Activated CD8-positive, alpha-beta memory T cell treated with anti-CD3 and anti-CD28 coated beads for 36 hours (primary cell): ENCODE measurements at regions not wholly inside any gene's neighbourhood (a gene's known extent, or its start where the extent isn't known, plus 50 kb on each side); places are given as distances from the start of the nearest gene placed in this dataset.

Experiments
- CTCF ChIA-PET: fragments of 350-600 bp; sonication (Branson Sonifier 250); formaldehyde crosslinking; loops from one replicate; lab custom pipeline; 2021; ENCODE audit warnings: antibody characterized with exemption; lab: Charles Lee
- POLR2A ChIA-PET: fragments of 350-600 bp; sonication (Branson Sonifier 250); formaldehyde crosslinking; loops from one replicate; lab custom pipeline; 2021; ENCODE audit warnings: antibody characterized with exemption; lab: Charles Lee

- CTCF ChIA-PET = no interaction called here
- POLR2A ChIA-PET = interaction anchor here (0.9 kb wide), 1 partner anchor 130 kb away, joined by 4 read pairs; no protein-coding TSS in a partner anchor
These were observed 98.6 kb downstream of the ARF6 start for GRCh38 chr14:49991491-49991890.

DNA sequence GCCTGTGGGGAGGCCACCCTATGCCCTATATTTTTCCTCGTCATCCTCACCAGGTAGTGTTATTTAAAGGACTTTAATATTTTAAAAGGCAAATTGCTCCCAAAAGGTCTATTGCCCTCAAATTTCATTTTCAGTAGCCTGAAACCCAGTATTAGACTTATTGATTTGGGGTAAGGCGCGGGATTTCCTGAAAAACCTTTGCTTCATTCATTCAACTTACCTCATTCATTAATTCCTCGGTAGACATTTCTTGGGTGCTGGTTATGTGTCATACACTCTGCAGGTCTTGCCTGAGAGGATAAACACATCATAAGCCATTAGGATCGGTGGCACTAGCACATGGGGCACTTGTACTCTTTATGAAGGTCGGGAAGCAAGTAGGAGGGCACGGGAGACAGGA lies 99.2 kb downstream of the ARF6 start:
- ChIA-PET CTCF (interaction anchor here (0.5 to 1.0 kb wide), 2 partner anchors 11 to 116 kb away, joined by 3 to 4 read pairs; no protein-coding TSS in a partner anchor), POLR2A (interaction anchor here (1.0 to 2.4 kb wide), 3 partner anchors 10 to 129 kb away, joined by 4 to 13 read pairs (median 8); no protein-coding TSS in a partner anchor)

DNA sequence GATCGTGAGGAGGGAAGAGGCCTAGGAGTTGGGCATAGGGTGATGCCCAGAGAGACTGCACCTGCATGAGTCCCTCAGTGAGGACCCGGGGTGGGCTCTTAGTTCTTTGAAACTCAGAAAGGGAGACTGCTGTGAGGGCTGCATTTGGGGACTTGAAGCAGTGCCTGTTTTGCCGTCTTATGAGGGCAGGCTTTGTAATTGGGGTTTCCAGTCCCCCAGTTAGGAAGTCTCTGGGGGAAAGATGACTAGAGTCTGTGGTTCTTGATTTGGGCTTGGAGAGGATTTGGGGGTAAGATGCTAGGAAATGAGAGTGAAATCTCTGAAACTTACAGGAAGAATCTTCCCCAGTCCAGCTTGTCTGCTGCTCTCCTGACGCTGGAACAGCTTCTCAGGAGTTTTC lies 99.6 kb downstream of the ARF6 start:
- CTCF ChIA-PET = interaction anchor here (0.5 to 1.0 kb wide), 2 partner anchors 11 to 115 kb away, joined by 3 to 4 read pairs; no protein-coding TSS in a partner anchor
- POLR2A ChIA-PET = interaction anchor here (1.0 to 2.4 kb wide), 7 partner anchors 8 to 359 kb away, joined by 3 to 13 read pairs (median 4); no protein-coding TSS in a partner anchor

DNA sequence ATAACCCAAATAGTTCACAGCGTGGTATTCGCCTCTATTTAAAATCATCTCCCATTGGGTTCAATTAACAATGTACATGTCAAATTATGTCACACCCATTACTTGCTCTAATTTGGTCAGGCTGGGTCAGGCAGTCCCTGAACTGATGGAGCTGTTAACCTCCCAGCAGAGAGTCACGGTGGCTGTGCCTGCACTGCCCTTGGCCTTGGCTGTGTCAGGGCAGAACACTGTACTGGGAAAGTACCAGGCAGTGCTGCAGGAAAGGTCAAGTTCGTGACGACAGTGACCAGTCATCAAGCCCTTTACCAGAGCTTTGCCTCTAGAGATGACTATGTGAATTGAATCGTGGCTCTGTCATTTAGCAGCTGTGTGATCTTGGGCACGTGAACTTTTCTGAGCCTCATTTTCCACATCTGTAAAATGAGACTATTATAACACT lies 100.0 kb downstream of the ARF6 start:
- ChIA-PET CTCF (interaction anchor here (0.5 to 1.0 kb wide), 3 partner anchors 10 to 115 kb away, joined by 3 to 4 read pairs (median 3); no protein-coding TSS in a partner anchor), POLR2A (interaction anchor here (1.0 to 2.4 kb wide), 9 partner anchors 8 to 359 kb away, joined by 3 to 15 read pairs (median 6); partner anchors contain the start of gene ARF6)

DNA sequence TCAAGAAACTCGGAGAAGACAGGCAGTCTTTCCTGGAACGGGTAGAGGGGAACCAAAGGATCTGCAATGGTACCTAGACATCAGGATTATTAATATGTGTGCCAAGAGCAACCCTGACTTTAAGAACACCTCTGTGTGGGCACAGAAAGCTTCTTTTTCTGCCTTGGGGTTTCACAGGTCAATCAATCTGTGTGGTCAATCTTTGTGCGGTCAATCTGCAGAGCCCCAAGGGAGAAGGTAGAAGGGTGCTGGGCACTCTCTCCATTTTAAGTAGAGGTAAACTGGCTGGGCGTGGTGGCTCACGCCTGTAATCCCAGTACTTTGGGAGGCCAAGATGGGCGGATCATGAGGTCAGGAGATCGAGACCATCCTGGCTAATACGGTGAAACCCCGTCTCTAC lies 100.7 kb downstream of the ARF6 start:
- POLR2A ChIA-PET = interaction anchor here (1.0 to 2.4 kb wide), 7 partner anchors 9 to 360 kb away, joined by 3 to 15 read pairs (median 7); partner anchors contain the start of gene ARF6

GRCh38 chr14:49994951-49995561 lies 102.2 kb downstream of the ARF6 start:
- ChIA-PET CTCF (no interaction called here), POLR2A (no interaction called here)

More for the DNA sequence above, 100.7 kb downstream of the ARF6 start:
- CTCF ChIA-PET = interaction anchor here (0.7 kb wide), 1 partner anchor 98 kb away, joined by 3 read pairs; no protein-coding TSS in a partner anchor

DNA sequence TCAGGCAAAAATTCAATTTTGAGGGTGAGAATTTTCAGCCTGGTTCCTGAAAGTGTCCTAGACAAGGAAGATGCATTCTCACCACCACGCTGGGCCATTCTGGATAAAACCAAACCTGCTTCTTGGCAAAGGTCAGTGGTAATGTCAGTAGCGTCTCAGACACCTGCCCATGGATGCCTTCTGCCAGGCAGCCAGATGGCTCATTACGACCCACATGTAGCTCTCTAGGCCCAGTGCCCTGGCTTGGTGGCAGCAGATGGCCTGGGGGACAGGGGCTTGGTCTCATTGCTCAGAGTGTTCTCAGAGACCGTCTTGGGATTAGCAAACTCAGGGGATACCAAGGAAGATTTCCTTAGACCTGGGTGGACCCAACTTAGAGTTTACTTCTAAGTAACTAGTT lies 105.1 kb downstream of the ARF6 start:
- ChIA-PET CTCF (interaction anchor here (1.4 to 6.7 kb wide), 2 partner anchors 130 to 135 kb away, joined by 5 to 44 read pairs; no protein-coding TSS in a partner anchor), POLR2A (no interaction called here)

- CTCF ChIA-PET = interaction anchor here (0.5 to 6.7 kb wide), 14 partner anchors 15 to 147 kb away, joined by 3 to 44 read pairs (median 4); no protein-coding TSS in a partner anchor
- POLR2A ChIA-PET = interaction anchor here (0.6 to 6.3 kb wide), 22 partner anchors 14 to 365 kb away, joined by 3 to 114 read pairs (median 6); partner anchors contain the start of gene ARF6
These were observed 106.4 kb downstream of the ARF6 start for GRCh38 chr14:49999146-49999761.

DNA sequence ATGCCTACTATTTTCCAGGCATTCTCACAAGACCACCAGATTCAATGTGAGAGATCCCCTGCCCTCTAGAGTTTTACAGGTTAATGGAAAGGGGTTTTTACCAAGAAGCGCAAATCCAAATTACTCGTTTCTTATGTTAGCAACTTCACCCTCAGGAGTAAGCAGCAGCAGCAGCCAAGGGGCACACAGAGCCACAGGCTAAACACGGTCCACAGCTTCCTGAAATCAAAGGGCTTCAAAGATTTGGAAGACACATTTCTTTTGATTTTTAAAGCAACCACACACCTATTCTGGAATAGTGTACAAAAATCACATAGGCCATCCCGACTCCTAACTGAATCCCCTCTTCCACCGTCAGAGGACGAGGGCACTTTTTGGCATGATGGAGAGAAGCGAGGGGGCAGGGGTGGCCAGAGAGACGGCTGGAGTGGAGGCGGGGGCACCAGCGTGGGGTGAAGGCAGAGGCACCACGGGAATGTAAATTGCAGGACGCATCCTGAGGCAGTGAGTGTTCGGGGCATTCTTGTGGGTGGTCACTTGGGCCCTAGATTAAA lies 107.0 kb downstream of the ARF6 start:
- POLR2A ChIA-PET = interaction anchor here (1.0 to 6.3 kb wide), 22 partner anchors 15 to 366 kb away, joined by 3 to 114 read pairs (median 8); partner anchors contain the start of gene ARF6
- CTCF ChIA-PET = interaction anchor here (0.7 to 6.7 kb wide), 12 partner anchors 16 to 148 kb away, joined by 3 to 44 read pairs (median 4); no protein-coding TSS in a partner anchor

GRCh38 chr14:50000380-50001150 lies 107.7 kb downstream of the ARF6 start:
- ChIA-PET CTCF (interaction anchor here (0.7 to 6.7 kb wide), 15 partner anchors 15 to 149 kb away, joined by 3 to 44 read pairs (median 5); no protein-coding TSS in a partner anchor), POLR2A (interaction anchor here (0.6 to 6.3 kb wide), 20 partner anchors 16 to 137 kb away, joined by 3 to 114 read pairs (median 12); partner anchors contain the start of gene ARF6)

DNA sequence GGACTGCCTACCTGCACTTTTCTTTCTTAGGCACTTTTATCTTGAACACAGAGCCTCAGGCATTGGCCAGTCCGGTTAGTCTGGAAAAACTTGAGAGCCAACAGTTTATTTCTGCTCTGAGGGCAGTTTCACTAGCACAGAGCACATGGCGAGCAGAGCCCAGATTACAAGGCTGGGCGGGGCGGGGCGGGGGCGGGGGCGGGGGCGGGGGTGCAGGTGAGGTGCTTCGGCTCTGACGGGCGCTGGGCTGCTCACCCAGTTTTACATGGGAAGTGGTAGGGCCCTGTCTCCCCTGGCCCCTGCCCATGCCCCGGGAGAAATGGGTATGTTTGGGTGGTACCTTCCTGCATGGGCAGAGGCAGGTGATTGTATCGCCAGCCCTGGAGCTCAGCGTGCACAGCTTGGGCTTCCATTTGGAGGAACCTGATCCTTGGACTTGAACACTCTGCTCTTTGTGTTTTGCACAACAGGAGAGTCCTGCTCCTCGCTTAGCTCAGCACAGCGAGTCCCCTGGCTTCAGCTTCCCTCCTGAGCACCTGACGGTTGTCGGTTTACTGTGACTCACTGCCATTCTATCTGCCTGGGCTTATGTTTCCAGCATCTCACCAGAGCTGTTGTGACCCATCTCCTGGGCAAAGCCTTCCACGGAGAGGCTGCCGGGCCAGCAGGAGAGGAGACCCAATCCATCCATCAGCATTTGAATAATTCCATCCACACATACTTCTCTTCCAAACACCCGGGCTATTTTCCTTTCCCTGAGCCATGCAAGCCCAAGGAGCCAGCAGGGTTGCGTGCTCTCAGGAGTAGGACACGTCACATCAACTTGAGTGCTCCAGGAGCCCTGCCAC lies 108.5 kb downstream of the ARF6 start:
- CTCF ChIA-PET = interaction anchor here (0.6 to 6.7 kb wide), 12 partner anchors 15 to 139 kb away, joined by 3 to 44 read pairs (median 10); no protein-coding TSS in a partner anchor

GRCh38 chr14:50001999-50002925 lies 109.4 kb downstream of the ARF6 start:
- ChIA-PET CTCF (interaction anchor here (0.6 to 6.7 kb wide), 18 partner anchors 16 to 148 kb away, joined by 3 to 44 read pairs (median 4); no protein-coding TSS in a partner anchor), POLR2A (interaction anchor here (0.5 to 6.3 kb wide), 23 partner anchors 9 to 239 kb away, joined by 3 to 114 read pairs (median 10); partner anchors contain the start of gene ARF6)

More for the DNA sequence above, 108.5 kb downstream of the ARF6 start:
- POLR2A ChIA-PET = interaction anchor here (0.6 to 6.3 kb wide), 22 partner anchors 8 to 137 kb away, joined by 3 to 114 read pairs (median 12); partner anchors contain the start of gene ARF6

GRCh38 chr14:50002926-50003212 lies 110.0 kb downstream of the ARF6 start:
- POLR2A ChIA-PET = interaction anchor here (1.4 to 6.3 kb wide), 13 partner anchors 10 to 139 kb away, joined by 3 to 114 read pairs (median 13); partner anchors contain the start of gene ARF6
- CTCF ChIA-PET = interaction anchor here (0.7 to 6.7 kb wide), 16 partner anchors 10 to 149 kb away, joined by 3 to 44 read pairs (median 4); no protein-coding TSS in a partner anchor

DNA sequence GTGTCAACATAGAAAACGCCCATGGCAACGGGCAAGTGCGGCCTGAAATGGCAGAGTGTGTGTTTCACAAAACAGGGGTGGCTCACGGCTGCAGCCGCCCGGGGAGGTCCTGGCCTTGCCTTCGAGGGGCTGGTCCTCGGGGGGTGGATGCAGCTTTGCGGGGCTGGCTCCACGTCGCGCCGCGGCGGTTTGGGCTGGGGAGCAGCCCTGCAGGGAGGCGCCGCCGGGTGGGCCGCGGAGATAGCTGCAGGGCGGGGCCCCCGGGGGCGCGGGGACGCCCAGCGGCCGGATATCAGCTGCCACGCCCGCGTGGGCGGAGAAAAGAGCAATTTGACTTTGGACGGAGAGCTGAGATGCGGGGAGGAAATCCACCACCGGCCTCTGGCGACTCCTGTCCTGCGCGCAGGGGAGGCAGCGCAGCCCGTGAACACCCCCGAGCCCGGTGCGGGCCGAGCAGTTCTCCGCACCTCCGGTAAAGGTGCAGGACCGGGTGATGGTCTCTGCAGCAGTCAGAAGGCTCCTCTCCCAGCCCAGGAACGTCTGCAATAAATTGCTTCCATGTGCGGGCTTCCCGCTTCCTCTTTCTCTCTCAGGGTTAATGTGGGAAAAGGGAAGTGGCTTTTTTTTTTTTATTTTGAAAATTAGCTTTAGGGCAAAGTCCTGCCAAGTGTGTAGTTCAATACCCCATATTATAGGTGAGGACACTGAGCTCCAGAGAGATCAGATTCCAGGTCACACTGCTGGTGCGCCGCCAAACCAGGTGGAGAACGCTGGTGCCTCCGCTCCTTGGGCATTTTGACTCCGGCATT lies 110.5 kb downstream of the ARF6 start:
- ChIA-PET CTCF (interaction anchor here (0.7 to 6.7 kb wide), 21 partner anchors 11 to 304 kb away, joined by 3 to 44 read pairs (median 4); partner anchors contain the start of gene ARF6), POLR2A (interaction anchor here (0.5 to 6.3 kb wide), 18 partner anchors 10 to 227 kb away, joined by 3 to 114 read pairs (median 8); partner anchors contain the start of gene ARF6)

DNA sequence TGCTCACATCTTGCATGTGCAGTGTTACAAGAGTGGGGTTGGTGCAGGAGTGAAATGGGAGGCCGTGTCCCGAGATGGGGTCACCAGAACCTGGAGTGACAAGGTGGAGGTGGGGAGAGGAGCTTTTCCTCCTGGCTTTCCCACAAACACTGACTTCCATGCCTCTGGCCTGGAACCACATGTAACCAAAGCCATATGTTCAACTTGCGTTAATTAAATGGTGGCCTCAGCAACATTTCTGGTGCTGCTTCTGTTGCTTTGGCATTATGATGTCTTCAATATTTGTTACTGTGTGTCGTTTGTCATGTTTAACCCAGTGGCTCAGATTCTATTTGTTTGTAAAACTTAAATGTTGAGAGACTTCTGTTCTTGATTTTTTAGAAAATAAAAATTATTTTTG lies 110.2 kb downstream of the VCPKMT start:
- POLR2A ChIA-PET = no interaction called here
- CTCF ChIA-PET = no interaction called here
